OCI-LY7 (cell line): ENCODE measurements at regions not wholly inside any gene's neighbourhood (a gene's known extent, or its start where the extent isn't known, plus 50 kb on each side); places are given as distances from the start of the nearest gene placed in this dataset.

Source experiments
- BruUV-seq: library from RNA; stranded (reverse); fragments of 400-500 nt; replicated peaks from 2 replicates; lab custom pipeline; 2021; lab: Mats Ljungman, UMichigan
- CTCF ChIA-PET: fragments of 300-600 bp; sonication (Branson Sonifier 250); formaldehyde crosslinking; loops from one replicate; lab custom pipeline; 2022; ENCODE audit warnings: antibody characterized with exemption; ENCODE audit not compliant: unreplicated experiment; lab: Charles Lee
- POLR2A ChIA-PET: fragments of 300-600 bp; sonication (Branson Sonifier 250); formaldehyde crosslinking; loops from one replicate; lab custom pipeline; 2022; ENCODE audit warnings: antibody characterized with exemption; lab: Charles Lee
- DNase-seq: peaks from one replicate; pipeline ENCODE4 v3.0.0-alpha.2; 2015; ENCODE audit warnings: low spot score
- H2AFZ ChIP-seq: fragments of 200-600 bp; sonication (generic), shearing (Covaris generic); 2 replicates; pipeline ENCODE4 v1.6.1; 2014; ENCODE audit warnings: mild to moderate bottlenecking, antibody characterized with exemption, low read length, moderate library complexity
- H3K27ac ChIP-seq: fragments of 200-600 bp; sonication (generic); 2 replicates; pipeline ENCODE4 v1.5.1; 2014; ENCODE audit warnings: mixed run types, low read depth, mild to moderate bottlenecking, moderate library complexity, low read length, inconsistent platforms; ENCODE audit not compliant: poor library complexity, severe bottlenecking
- H3K36me3 ChIP-seq: fragments of 200-600 bp; sonication (generic); 2 replicates; pipeline ENCODE4 v1.6.1; 2014; ENCODE audit warnings: mild to moderate bottlenecking, antibody characterized with exemption, low read length, moderate library complexity, mixed read lengths; ENCODE audit not compliant: insufficient read depth
- H3K4me1 ChIP-seq: fragments of 200-600 bp; sonication (generic); 2 replicates; pipeline ENCODE4 v1.5.1; 2014; ENCODE audit warnings: mild to moderate bottlenecking, low read length; ENCODE audit not compliant: insufficient read depth, poor library complexity, severe bottlenecking
- H3K4me2 ChIP-seq: fragments of 200-600 bp; sonication (generic); 2 replicates; pipeline ENCODE4 v1.6.1; 2014; ENCODE audit warnings: mild to moderate bottlenecking, low read length
- H3K4me3 ChIP-seq: fragments of 200-600 bp; sonication (generic); 2 replicates; pipeline ENCODE4 v1.5.1; 2014; ENCODE audit warnings: mild to moderate bottlenecking, low read depth, low read length; ENCODE audit not compliant: poor library complexity, severe bottlenecking
- H3K79me2 ChIP-seq: fragments of 200-600 bp; sonication (generic); 2 replicates; pipeline ENCODE4 v1.6.1; 2016; ENCODE audit warnings: low read depth, mild to moderate bottlenecking, low read length, moderate library complexity, mixed read lengths; ENCODE audit not compliant: insufficient read depth
- H3K9me2 ChIP-seq: fragments of 200-600 bp; sonication (generic); 2 replicates; pipeline ENCODE4 v1.6.1; 2016; ENCODE audit warnings: mild to moderate bottlenecking, low read length, mixed read lengths; ENCODE audit not compliant: insufficient read depth
- H3K9me3 ChIP-seq: fragments of 200-600 bp; sonication (generic); 2 replicates; pipeline ENCODE4 v1.6.1; 2014; ENCODE audit warnings: mild to moderate bottlenecking, mixed run types, low read length, mixed read lengths
- H4K20me1 ChIP-seq: fragments of 200-600 bp; sonication (generic); 2 replicates; pipeline ENCODE4 v1.6.1; 2014; ENCODE audit warnings: mild to moderate bottlenecking, antibody characterized with exemption, low read length, moderate library complexity, mixed read lengths; ENCODE audit not compliant: insufficient read depth
- CTCF ChIP-seq: fragments of 200-600 bp; sonication (generic); conservative IDR thresholded peaks from 2 replicates; pipeline ENCODE4 v1.5.1; 2014; ENCODE audit warnings: mild to moderate bottlenecking, antibody characterized with exemption, low read length, moderate library complexity, mixed read lengths
- EZH2phosphoT487 ChIP-seq: fragments of 200-600 bp; sonication (generic); IDR thresholded peaks from 2 replicates; pipeline ENCODE4 v1.6.1; 2018; ENCODE audit warnings: low read depth, borderline replicate concordance, mild to moderate bottlenecking, mixed run types, antibody characterized with exemption, low read length, moderate library complexity, mixed read lengths
- intact Hi-C: fragments of 100-400 bp; cut with micrococcal nuclease; formaldehyde crosslinking; loops from one replicate; pipeline ENCODE4 v1.10.0; 2022; ENCODE audit not compliant: unreplicated experiment

- ChIA-PET CTCF (no interaction called here), POLR2A (interaction anchor here (0.7 kb wide), 1 partner anchor 119 kb away, joined by 3 read pairs; no protein-coding TSS in a partner anchor)
- no TSS peak for BruUV-seq
- TF ChIP-seq EZH2phosphoT487: no peak
- no peak for TF ChIP-seq CTCF
- no peaks in the 10 kb centered on the region for H3K9me2 ChIP-seq
- H3K4me1 ChIP-seq: no peaks in the 10 kb centered on the region
- no peak overlapping the region for H2AFZ ChIP-seq
- no peak overlapping the region for H3K4me3 ChIP-seq
- H3K27ac ChIP-seq: no peak overlapping the region
- H3K79me2 ChIP-seq: no peaks in the 10 kb centered on the region
- no peak overlapping the region for H3K4me2 ChIP-seq
- H3K36me3 ChIP-seq: no peaks in the 10 kb centered on the region
- H3K9me3 ChIP-seq: no peaks in the 10 kb centered on the region
- no peaks in the 10 kb centered on the region for H4K20me1 ChIP-seq
- intact Hi-C loops: no loop called here
- DNase-seq: no peak
Observed at GRCh38 chr14:55752580-55753390, 172.8 kb downstream of the KTN1 start.

GRCh38 chr14:55754471-55754870 lies 174.5 kb downstream of the KTN1 start:
- no TSS peak for BruUV-seq
- POLR2A ChIA-PET: no interaction called here
- H3K9me3 ChIP-seq: no peaks in the 10 kb centered on the region
- no peak overlapping the region for H3K4me3 ChIP-seq
- H2AFZ ChIP-seq: no peak overlapping the region
- H3K4me1 ChIP-seq: no peaks in the 10 kb centered on the region
- H3K36me3 ChIP-seq: no peaks in the 10 kb centered on the region
- CTCF ChIA-PET: no interaction called here
- no peaks in the 10 kb centered on the region for H3K9me2 ChIP-seq
- H4K20me1 ChIP-seq: no peaks in the 10 kb centered on the region
- DNase-seq: no peak
- H3K27ac ChIP-seq: no peak overlapping the region
- intact Hi-C loops: no loop called here
- no peaks in the 10 kb centered on the region for H3K79me2 ChIP-seq
- H3K4me2 ChIP-seq: no peak overlapping the region
- TF ChIP-seq CTCF: no peak
- TF ChIP-seq EZH2phosphoT487: no peak

GRCh38 chr14:55754871-55755270 lies 174.9 kb downstream of the KTN1 start:
- H4K20me1 ChIP-seq: no peaks in the 10 kb centered on the region
- BruUV-seq: no TSS peak

More at GRCh38 chr14:55754871-55755270, 174.9 kb downstream of the KTN1 start:
- POLR2A ChIA-PET: no interaction called here
- no peaks in the 10 kb centered on the region for H3K4me1 ChIP-seq
- no peaks in the 10 kb centered on the region for H3K36me3 ChIP-seq
- intact Hi-C loops: no loop called here
- no peak overlapping the region for H2AFZ ChIP-seq
- H3K27ac ChIP-seq: no peak overlapping the region
- CTCF ChIA-PET: no interaction called here
- H3K79me2 ChIP-seq: no peaks in the 10 kb centered on the region
- no peak overlapping the region for H3K4me2 ChIP-seq
- H3K9me2 ChIP-seq: no peaks in the 10 kb centered on the region
- no peaks in the 10 kb centered on the region for H3K9me3 ChIP-seq
- no peak for DNase-seq
- no peak overlapping the region for H3K4me3 ChIP-seq
- no peak for TF ChIP-seq CTCF
- no peak for TF ChIP-seq EZH2phosphoT487
